ENCODE measurements at regions not wholly inside any gene's neighbourhood (a gene's known extent, or its start where the extent isn't known, plus 50 kb on each side); places are given as distances from the start of the nearest gene placed in this dataset.

DNA sequence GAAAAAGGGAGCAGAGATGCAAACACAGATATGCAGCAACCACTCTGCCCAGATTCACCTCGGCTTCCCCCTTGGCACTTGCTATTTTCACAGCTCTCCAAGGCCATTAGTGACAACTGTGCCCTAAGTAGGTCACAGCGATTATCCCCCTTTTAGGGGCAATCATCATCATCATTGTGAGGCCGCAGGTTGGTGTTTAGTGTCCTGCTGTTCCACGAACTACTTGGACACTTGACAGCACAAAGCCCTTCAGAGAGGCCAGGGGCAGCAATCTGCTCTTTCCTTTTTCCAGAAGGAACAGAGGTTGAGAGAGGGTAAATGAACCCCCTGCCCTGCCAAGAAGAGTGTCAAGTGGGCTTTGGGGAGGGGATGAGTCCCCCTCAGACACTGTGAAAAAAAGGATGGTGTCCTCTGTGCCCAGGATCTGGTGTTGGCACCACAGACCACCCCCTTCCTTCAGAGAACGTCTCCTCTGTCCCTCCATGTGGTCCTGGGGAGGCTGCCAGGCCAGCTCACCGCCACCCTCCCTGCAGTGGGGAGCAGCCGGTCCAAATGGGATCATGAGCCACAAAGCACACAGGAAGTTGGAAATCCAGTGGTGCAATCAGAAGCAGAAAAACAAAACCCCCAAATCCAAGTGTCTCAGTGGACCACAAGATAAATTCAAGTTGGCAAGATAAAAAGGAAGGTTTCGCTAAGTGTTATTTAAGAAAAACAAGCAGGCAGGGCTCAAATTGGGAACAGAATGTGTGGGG is 78.4 kb upstream of the MED9 start:
- no peak for DNase-seq

DNA sequence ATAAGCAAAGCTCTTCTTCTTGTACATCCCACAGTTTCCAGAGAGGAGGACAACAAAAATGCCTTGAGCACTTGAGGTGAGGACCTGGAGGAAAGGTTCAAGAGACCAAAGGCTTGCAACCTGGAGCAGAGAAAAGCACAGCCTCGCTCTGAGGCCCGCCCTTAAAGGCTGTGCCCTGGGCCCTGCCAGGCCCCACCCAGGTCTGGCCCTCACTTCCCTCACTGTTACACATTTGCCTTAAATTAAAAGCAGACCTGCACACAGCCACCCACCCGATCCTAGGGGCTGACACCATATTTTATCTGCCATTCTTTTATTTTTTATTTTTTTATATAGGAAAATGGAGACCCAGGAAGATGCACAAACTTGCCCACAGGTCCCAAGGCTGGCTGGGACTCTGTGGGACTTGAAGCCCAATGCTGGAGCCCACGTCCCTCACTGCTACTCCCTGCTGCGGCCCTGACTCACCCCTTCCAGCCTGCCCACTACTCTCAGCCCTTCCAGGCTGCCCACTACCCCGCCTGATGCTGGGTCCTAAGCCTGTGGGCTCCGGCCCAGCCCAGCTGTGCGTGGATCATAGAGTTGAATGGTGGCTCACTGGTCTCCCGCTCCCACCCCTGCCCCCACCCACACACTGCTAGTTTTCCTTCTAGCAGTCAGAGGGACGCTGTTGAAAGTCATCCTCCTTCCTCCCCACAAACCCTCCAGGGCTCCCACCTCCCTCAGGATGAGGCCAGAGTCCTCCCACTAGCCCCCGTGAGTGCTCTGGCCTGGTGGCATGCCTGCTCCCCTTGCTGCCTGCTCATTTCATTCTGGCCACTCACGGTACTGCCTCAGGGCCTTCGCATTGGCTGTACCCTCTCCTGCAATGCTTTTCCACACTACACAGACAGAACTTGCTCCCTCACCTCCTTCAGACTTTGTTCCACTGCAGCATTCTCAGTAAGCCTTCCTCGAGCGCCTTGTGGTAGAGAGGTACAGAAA is 77.6 kb upstream of the MED9 start:
- no peak for DNase-seq

DNA sequence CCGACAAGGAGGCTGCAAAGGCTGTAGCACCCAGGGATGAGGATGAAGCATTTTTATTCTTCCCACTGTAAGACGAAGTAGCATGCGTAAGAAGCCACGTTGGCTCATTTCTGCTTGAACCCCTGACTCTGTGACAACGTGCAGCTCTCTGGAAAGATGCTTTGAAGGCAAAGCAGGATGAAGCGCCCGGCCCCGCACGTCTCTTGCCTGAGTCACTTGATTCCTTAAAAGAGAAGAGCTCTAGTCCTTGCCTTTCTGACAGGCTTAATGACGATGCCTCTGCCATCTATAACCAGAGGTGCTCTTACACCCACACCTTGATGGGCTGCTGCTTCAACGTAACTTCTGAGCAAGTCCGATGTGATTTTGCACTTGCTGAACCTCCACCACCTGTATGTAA is 76.7 kb upstream of the MED9 start:
- no peak for DNase-seq

DNA sequence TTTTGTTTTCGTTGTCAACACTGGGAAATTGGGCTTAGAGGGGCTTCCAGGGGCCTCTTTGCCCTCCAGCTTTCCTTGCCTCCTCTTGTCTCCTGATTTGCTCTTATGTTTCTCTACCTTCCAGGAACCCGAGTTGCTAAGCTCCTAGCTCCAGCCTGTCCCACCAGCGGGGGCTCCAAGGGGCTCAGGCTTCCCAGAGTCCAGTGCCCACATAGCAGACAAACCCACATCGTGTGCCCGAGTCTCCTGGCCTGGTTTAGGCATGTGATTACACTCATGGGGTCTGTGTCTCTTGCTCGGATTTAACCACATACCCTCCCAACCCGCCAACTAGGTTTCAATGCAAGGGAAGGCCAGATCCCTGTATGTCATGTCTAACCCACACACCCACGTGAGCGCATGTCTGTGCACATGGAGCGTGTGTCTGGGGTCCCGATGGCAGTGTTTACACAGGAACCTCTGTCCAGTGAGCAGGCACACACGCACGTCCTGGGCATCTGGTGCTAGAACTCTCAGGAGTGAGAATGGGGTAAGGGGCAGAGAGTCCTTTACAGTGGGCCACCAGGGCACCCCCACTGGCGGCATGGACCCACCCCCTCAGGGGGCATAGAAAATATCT is 76.1 kb upstream of the MED9 start:
- no peak for DNase-seq

DNA sequence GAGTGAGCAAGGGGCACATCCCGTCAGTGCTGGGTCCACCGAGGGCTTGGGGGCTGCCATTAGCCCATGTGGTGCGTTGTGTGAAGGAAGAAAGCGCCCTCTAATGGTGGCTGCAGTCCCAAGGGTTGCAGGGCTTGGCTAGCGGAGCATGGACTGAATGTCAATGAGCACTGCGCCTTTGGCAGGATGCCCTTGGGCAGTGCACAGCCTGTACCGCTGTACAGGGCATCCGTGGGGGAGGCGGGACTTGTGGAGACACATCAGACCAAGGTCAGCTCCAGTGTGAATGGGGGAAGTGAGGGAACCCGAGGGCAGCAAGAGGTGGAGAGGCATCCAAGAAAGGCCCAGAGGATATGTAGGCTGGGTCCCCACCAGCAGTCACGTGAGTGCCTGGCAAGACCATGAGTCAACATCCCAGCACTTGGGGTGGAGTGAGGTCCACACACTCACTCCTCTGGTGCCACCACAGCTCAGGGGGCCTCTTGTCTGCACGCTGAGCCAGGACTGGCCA is 75.5 kb upstream of the MED9 start:
- no peak for DNase-seq

DNA sequence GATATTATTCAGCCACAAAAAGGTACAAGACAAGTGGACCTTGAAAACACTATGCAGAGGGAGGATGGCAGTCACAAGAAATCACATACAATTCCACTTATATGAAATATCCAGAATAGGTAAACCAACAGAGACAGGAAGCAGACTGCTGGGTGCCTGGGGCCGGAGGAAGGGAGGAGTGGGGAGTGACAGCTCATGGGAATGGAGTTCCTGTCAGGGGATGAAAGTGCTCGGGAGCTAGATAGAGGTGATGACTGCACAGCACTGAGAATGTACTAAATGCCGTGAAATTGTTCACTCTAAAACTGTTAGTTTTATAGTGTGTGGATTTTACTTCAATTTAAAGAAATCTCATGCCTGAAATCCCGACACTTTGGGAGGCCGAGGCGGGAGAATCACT is 74.2 kb upstream of the MED9 start:
- DNase-seq: no peak

DNA sequence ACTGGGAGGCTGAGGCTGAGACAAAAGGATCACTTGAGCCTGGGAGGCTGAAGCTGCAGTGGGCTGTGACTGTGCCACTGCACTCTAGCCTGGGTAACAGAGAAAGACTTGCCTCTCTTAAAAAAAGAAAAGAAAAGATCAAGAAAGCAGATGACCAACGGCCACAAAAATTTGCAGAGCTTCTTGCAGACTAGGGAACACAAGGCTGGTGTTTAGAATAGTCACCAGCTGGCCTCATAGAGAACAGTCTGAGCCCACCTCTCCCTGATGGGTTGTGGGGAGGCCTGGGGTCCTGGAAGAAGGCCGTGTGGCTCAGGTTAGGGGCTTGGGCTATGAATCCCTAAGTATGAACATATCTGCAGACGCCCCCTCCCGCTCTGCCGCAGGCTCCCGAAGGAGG is 73.7 kb upstream of the MED9 start:
- DNase-seq: no peak

DNA sequence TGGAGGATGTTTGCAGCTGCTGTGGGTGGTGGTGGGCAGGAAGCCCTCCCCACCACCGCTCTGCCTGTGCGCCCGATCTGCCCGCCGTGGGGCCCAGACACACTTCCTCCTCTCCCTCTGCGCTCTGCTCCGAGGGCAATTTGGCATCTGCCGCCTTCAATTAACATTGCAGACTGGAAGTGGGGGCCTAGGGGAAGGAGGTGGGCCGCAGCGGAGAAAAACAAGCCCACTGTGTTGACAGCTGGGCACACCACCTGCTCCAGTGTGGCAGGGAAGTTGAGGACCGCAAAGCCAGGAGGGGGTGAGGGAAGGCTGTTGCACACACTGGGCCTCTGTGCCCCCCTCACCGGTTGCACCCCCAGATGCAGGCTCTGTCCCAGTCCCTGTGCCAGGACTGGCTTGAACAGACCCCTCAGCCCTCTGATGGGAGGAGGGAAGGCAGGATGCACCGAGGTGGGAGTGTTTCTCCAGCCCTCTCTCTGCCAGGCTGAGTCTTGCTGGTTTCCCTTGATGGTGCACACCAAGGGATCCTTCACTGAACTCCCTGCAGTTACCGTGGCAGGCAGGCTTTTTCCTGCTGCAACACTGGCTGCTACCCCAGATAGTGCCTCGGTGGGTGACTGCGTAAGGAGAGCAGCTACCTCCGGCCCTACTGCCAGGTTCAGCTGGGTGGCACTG is 72.8 kb upstream of the MED9 start:
- DNase-seq: peak; percentile 98

DNA sequence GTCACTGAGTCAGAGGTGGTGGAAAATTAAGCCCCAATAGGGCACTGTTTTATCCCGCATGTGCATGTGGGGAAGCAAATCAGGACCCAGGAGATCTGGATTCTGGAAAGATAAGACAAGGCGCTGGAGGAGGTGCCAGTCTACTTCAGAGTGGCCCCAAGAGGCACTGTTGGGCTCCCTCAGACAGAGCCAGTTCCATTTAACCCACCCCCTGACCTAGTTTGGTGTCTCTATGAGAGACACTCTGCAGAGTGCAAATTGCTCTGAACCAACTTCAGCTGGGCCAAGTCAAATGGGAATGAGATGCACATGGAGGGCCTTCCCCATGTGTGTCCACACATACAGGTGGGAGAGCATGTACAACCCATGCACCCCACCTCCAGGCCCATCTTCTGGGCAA is 71.1 kb upstream of the MED9 start:
- no peak for DNase-seq

DNA sequence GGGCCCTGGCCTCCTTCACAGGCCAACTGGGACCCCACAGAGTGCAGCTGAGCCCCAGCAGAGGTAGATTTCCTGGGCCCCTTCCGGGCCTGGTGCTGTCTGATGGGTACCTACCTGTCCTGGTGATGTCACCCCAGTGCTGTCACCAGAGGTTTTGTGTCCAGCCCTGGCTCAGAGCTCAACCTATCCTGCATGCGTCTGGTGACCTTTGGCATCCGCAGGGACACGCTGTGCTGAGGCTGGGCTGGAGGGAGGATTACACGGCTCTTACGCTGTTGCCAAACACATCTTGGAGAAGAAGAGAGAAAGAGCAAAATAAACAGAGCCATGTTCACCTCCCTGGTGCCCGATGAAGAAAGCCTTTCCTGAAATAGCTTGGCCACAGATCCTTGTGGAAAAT is 70.6 kb upstream of the MED9 start:
- DNase-seq: no peak

DNA sequence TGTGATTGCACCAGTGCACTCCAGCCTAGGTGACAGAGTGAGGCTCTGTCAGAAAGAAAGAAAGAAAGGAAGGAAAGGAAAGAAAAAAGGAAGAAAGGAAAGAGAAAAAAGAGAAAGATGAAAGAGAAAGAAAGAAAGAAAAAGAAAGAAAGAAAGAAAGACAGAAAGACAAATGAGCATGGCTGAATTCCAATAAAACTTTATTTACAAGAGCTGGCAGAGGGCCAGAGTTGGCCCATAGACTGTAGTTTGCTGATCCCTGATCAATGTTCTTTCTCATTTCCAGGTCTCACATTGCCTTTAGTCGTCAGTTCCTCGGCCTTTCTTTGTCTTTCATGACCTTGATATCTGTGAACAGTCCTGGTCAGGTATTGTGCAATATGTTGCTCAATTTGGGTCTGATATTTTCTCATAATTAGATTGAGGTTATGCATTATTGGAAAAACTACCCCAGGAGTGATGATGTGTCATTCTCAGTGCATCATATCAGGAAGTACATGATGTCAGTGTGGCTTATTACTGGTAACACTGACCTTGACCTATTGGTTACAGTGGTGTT is 68.5 kb upstream of the MED9 start:
- no peak for DNase-seq

DNA sequence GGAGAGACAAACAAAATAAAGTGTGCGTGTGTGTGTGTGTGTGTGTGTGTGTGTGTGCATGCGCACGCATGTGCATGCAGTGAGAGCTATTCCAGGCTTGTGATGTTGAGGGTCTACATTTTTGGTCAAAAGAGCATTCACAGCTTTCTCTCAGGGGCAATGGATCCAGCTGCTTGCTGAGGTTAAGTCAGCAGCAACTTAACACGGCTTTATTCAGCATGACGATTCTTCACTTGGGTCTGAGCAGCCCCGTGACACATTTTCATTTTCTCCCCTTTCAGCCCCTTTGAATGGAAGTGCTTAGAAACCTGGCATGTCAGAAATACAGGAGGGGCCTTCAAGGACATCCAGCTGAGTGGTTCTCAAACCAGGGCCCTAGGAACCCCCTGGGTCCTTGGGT is 66.4 kb upstream of the MED9 start:
- DNase-seq: no peak

DNA sequence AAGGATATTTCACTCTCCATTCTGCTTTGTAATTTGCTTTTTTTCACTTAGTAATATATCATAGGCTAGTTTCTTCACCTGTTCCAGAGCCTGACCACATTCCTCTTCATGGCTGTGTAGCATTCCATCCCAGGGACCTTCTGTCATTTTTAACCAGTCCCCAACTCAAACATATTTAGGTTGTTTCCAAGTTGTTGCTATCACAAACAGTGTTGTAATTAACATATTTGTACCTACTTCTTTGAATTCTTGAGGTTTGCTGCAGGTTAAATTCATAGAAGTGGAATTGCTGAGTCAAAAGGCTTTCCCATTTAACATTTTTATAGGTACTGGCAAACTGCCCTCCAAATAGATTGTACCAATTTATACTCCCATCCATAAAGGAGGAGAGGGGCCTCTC is 65.1 kb upstream of the MED9 start:
- no peak for DNase-seq

DNA sequence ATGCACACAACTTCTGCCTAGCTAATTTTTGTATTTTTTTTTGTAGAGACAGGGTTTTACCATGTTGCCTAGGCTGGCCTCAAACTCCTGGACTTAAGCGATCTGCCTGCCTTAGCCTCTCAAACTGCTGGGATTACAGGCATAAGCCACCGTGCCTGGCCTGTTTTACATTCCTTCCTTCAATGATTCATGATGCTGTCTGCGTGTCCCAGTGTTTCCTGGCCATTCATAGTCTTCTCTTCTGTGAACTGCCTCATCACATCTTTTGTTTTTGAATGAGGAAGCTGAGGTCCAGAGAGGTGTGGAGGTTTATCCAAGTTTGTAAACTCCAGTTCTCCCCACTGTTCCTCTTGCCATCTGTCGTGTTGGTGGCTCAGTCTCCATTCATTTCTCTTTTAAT is 64.5 kb upstream of the MED9 start:
- DNase-seq: no peak

DNA sequence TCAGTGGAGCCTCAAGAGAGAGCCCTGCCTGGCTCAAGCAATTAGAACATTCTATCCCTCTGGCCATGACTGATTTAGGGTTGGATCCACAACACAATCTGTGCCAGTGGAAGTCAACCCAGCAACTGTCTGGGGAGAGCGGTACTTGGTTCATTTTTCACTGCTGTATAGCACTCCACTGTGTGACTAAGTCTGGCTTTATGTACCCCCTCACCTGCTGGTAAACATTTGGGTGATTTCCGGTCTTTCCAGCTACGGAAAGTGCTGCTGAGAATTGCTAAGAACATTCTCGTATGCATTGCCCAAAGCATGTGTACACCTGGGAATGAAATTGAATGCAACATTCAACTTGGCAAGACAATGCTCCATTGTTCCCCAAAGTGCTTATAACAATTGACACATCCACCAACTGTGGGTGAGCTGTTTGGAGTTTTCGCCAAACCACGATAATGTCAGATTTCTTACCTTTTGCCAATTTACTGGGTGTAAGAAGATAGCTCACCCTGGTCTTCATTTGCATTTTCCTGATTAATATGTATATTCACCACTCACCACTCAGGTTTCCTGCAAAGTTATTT is 63.5 kb upstream of the MED9 start:
- no peak for DNase-seq

DNA sequence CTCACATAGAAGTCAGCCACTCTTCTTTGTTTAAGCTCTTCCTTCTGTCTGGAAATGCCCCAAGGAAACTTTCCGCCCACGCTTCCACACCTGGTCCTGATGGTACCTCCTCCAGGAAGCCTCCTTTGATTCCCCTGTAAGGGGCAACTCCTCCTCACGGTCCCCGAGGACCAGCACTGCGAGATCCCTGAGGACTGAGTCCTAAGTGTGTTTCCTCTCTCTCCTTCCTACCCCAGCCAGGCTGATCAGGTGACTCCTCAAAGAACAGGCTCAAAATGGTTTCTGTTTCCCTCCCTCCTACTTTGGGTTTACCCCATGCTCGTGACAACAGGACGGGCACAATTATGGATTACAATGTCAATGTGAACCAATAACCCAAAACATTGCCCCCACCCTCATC is 63.0 kb upstream of the MED9 start:
- no peak for DNase-seq

DNA sequence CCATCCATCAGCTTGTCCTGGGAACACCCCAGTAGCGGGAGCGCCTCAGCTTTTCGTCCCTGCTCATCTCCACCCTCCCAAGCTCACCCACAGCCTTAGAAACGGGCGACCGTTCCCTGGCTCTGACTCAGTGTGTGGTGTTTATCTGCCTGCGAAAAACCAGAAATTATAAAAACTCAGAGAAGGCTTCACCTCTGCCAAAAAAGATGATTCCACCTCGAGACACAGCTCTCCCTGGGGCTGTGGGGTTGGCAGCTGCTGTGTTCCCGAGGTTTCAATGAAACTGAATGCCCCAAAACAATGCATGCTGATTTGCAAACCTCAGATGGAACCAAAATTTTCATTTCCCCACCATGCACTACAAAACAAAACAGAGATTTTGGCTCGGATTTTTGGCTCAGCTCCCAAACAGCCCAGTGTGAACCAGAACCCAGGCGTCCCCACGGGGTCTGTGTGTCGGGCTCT is 62.4 kb upstream of the MED9 start:
- no peak for DNase-seq

DNA sequence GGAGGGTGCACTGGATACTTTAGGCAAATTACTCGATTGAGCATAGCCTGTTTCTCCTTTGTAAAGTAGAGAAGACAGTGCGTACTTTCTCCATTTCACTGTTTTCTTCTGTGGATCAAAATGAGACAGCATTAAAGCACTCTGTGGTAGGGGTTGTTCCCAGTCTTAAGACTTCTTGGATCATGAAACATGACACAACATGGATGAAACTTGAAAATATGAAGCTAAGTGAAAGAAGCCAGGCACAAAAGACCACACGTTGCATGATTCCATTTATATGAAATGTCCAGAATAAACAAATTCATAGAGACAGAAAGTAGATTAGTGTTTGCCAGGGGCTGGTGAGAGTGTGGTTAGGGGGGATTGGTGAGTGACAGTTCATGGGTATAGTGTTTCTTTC is 61.8 kb upstream of the MED9 start:
- DNase-seq: no peak

DNA sequence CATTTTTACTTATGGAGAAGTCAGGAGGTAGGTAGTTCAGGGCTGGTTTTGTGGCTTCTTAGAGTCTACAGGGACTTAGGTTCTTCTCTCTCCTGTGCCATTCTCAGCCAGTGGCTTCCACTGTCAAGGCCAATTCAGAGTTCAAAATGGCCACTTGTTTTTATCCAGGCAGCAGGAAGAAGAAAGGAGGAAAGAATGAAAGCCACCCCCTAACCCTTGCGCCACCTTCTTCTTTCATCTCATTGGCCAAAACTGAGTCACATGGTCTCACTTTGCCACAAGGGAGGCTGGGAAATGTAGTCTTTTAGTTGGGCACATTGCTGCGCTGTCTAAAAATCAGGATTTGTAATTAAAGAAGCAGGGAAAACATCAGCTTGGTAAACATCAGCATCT is 60.8 kb upstream of the MED9 start:
- peak; percentile 93 for DNase-seq

DNA sequence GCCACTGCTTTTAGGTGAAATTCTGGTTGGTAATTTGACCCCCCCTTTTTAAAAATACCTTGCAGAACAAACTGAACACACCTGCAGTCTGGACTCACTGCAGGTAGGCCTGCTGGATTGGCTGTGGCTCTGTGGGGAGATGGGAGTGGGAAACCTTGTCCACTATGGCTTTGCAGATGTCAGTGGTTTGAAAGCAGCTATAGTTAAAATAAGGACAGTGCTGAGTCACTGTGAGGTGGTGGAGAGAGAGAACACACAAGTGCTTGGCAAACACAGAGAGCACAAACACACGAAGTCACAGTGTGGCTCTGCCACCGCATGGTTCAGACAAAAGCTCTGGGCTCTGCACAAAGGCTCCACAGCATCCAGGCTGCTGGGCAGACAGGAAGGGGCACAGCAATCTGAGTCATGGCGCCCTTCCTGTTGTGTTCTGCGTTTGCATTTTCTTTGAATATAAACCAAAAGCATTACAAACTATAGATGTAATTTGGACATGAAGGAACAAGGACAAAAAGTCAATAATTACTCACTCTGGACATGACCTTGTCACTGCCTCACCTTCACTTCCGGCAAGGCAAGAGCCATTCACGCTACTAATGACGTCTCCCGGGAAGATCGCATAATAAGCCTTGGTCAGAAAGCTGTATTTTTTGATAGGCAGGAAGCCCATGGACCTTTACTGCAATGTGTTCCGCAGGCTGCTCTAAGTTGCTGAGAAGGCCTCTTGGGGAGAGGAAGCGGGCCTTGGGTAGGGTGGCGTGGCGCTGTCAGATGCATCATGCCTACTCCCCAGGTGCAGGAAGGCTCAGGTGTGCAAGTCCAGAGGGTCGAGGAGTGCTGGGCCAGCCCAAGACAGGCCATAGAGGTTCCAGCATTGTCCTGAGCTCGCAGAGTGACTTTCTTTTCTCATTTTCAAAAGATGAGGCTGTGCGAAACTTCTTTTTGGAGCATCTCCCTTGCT is 60.1 kb upstream of the MED9 start:
- peak; percentile 93 for DNase-seq

DNA sequence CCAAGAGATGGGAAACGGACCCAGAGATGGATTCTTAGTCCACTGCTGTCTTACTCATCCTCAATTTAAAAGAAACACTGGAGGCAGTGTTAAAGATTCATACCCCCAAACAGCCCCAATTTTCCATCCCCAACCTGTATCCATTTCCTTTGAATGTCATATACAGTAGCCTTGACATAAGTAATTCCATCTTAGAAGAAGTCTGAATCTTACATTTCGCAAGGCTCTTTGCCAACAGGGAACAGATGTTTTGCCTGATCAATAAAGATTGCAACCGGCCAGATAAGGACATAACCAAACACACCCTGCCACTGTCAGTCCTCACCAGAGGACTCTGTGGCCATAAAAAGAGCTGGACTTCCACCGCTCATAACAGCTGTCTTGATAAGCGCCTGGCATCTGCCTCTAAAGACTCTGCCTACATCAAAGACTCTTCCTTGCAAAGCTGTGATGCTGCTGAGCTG is 59.0 kb upstream of the MED9 start:
- no peak for DNase-seq

All from NCI-H748 treated with DMSO at 0.1 percent for 48 hours (cell line).